DMS153 (cell line): ENCODE measurements at regions not wholly inside any gene's neighbourhood (a gene's known extent, or its start where the extent isn't known, plus 50 kb on each side); places are given as distances from the start of the nearest gene placed in this dataset.

Experiments
- DNase-seq: peaks from one replicate; lab custom pipeline; 2025; lab: John Stamatoyannopoulos, UW

DNA sequence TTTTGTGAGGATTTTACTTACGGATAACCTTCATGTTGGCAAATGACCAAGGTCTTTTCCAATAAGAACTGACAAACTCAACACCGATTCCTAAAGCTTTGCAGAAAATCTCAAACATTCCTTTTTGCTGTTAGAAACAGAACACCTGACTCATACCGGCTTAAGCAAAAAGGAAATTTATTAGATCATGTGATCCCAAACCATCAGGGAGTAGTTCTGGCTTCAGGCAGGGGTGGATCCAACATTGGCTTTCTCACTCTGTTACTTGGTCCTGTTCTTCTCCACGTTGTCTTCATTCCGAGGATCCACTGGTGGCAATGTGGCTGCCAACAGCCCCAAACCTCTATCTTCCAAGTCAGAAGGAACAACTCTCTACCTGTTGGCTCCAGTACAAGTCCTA lies 95.9 kb upstream of the PMEPA1 start:
- DNase-seq: no peak

DNA sequence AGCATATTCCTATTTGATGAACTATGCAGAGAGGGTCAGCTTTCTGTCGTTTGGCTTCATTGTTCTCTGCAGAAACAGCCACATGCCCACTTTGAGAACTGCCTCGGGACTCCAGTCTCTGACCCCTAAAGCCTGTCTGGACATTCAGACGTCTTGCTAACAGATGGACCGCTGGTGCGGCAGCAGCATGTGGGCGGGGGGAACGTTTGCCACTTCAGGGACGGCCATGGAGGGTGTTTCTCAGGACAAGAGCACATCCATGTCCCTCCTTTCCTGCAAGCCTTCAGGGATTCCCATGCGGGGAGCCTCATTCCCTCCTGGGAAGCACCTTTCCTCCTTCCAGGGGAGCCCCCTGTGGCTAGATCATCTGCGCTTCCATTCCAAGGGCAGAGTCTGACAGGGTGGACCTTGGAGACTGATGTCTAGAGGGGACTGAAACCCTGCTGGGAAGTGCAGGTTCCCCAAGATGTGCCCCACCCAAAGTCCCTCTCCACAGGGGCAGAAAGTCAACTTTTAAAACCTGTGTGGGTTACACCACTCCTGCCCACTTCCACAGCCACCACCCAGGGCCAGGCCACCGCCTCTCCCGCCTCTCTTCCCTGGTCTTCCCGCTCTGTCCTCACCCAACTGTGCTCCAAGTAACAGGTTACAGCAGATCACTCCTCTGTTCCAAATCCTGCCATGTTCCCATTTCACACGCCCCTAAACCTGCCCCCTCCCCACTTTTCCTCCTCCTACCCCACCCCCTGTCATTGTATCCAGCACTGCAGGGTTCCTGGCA lies 94.8 kb upstream of the PMEPA1 start:
- no peak for DNase-seq

DNA sequence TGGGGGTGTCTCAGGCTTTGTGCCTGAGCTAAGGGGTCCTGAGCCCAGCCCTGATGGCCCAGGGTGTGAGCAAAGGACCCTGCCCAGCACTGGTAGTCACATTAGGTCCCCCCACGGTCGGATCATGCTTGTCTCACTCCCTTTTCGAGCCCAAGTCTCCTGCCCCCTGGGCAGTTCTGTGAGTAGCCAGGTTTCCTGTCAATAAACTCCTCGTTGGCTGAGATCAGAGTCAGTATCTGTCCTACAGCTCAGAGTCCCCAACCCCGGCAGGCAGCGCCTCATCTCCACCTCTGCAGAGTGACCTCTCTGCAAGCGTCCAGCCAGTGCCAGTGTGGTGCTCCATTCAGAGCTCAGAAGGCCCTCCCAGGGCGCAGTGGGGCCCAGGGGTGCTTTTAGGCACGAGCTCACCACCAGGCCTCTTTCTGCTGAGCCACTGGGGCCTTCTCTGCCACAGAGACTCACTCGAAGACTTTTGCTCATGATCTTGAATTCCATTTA lies 93.7 kb upstream of the PMEPA1 start:
- DNase-seq: no peak

DNA sequence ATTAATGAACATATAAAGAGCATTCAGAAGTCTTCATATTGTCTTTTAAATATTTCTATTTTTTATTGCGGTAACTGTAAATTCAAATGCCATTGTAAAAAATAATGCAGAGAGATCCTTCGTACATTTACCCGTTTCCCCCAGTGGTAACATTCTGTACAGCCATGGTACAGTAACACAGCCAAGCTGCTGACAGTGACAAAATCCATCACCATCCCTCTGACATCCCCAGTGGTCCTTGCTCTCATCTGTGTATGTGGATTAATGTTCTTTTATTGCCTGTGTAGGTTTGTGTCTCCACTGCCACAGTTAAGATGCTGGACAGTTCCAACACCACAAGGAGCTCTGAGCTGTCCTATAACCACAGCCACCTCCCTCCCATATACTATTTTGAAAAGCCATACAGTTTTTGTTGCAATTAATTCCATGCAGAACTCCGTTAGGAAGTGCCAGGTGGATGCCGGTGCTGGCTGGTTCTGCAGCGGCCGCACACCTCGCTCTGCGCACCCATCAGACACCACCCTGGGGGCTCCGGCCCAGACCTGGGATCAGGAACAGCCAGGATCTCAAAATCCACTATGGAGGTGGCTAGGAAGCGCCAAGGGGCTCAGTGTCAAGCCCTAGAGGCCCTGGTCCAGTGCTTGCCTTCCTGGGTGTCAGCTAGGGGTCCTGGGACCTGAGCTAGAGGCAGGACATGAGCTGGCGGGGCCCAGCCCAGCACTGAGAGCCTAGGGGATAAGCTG lies 93.1 kb upstream of the PMEPA1 start:
- no peak for DNase-seq

DNA sequence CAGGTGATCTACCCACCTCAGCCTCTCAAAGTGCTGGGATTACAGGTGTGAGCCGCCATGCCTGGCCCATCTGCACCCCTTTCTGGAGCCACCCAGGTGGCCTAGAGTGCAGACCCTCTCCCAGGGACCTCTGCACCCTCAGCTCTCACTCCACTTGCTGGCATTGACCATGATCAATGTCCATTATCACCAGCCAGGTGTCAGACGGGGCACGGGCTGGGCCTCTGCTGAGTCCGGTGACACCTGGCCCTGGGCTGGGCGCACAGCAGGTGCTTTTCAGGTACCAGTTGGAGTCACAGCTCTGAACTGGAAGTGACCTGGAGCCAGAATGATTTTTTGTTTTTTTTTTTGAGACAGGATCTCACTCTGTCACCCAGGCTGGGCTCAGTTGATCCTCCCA lies 91.8 kb upstream of the PMEPA1 start:
- DNase-seq: no peak

DNA sequence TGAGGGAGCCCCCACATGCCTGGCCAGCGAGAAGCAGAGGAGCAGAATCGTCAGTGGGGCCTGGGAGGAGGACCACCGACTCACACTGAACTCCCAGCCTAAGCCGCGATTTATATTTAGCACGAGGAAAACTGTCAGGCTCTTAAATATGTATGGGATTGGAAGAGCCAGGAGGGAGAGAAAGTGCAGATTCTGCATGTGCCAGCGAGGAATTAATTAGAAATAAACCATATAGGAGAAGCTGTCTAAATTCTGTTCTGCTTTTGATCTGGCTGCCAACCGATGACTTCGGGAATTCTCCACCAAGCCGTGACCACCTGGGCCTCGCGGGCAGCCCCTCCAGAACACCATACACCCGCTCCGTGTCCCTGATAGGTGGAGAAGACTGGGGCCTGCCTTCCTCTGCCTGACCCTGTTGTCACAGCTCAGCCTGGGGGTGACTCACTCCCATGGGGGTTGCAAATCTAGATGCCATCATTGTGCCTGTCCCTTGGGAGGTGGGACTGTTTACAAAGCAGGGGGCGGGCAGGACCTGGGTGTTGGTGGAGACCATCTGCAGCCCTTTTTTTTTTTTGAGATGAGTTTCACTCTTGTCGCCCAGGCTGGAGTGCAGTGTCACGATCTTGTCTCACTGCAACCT lies 91.1 kb upstream of the PMEPA1 start:
- DNase-seq: no peak

DNA sequence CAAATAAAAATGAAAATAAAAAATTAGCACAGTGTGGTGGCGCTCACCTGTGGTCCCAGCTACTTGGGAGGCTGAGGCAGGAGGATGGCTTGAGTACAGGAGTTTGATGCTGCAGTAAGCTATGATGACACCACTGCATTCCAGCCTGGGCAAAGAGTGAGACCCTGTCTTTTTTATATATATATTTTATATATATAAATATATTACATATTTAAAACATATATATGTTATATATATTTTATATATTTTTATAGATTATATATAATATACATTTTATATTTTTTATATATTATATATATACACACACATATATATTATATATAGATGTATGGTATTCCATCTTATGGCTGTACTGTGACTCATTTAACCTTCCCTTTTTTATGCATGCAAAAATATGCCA lies 87.6 kb upstream of the PMEPA1 start:
- DNase-seq: no peak

DNA sequence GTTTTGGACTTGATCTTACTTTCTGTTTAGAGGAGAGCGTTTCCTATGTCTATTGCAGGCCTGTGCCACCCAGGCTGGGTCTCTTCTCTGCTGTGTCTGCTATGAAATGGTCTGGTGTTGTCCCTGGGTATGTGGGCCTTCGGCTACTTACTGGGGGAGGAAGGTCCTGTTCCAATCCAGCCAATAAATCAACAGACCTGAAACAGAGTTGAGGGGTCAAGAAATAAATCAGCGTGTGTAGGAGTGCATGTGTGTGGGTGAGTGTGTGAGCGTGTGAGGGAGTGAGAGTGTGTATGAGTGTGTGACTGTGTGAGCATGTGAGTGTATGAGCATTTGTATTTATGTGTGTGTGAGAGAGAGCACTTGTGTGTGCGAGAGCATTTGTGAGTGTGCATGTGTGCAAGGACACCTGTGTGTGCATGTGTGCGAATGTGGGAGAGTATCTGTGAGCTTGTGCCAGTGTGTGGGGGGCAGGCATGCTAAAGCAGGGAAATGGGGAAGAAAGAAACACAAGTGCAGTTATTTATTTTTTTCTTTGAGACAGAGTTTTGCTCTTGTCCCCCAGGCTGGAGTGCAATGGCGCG lies 86.3 kb upstream of the PMEPA1 start:
- no peak for DNase-seq

DNA sequence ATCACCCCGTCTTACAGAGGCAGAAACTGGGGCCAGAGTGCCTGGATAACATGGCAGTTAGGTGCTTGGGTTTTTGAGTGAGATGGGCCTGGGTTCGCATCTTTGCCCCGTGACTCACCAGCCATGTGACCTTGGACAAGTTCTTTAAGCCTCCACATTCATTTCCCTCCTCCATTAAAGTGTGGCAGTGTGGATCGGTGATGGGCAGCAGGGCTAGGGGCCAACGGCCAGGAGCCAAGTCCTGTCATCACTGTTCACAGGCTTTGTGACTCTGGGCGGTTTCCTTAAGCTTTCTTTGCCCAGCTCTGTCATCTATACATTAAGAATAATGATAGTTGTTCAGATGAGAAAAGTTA lies 85.5 kb upstream of the PMEPA1 start:
- no peak for DNase-seq

DNA sequence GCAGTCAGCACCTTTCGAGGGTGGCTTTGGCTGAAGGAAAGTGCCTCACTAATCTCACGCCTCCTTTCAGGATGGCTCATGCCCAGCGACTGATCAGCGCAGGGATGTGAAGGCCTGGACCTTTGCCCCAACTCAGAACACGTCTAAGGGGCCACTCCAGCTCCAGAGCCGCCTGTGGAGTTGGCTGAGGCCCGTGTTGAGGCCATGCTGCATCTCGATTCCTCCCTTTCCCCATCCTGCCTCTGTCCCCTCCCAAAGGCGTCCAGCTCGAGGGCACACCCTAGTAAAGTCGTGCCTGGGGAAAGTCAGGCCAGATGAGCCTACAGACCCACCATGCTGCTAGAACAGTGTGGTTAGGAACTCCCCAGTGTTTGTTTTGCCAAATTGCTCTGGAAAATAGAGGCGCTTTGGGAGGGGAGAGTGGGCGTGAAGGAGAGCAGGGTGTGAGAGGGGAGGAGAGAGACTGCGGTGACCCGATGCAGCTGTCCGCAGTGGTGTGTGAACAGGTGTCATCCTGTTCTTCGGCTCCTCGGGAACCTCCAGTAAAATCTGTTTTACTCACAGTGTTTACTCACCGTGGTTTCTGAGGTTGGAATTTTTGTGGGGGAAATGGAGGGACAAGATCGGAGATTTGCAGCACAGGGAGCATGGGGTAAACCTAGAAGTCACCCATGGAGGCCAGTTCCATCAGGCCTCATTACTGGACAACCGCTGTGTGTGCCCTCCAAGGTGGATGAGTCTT lies 85.0 kb upstream of the PMEPA1 start:
- no peak for DNase-seq

DNA sequence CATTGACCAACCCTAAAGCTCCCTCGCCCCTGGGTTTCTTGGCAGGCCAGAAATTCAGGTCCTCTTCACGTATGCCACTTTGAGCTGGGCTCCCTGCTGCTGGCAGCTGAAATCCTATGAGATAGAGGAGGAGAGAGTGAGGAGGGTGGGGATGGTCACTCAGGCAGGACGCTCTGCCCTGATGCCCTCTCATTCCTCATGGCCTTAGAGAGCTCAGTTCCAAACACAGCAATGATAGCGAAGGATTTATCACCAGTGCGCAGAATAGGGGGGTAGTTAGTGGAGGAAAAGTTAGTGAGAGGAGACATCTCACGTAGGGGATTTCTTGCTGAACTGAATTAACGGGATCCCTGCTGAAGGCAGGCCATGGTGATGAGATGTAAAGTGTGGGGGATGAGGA lies 84.2 kb upstream of the PMEPA1 start:
- DNase-seq: no peak

DNA sequence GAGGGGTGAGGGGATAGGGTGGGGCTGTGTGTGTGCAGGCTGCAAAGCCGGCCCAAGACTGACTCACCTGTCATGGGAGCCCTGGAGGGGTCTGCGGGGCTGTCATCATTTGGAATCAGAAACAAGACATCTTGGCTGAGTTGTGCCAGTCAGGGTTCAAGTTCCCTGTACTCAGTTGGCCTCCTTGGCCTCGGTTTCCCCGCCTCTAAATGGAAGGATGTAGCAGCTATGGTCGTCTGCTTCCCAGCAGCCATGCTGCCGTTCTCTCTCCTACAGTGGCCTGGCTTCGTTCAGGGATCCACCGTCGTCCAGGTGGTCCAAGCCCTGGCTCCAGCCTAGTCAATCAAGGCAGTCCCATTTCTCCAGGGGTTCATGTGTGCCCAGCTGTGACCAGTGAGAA lies 83.6 kb upstream of the PMEPA1 start:
- no peak for DNase-seq

DNA sequence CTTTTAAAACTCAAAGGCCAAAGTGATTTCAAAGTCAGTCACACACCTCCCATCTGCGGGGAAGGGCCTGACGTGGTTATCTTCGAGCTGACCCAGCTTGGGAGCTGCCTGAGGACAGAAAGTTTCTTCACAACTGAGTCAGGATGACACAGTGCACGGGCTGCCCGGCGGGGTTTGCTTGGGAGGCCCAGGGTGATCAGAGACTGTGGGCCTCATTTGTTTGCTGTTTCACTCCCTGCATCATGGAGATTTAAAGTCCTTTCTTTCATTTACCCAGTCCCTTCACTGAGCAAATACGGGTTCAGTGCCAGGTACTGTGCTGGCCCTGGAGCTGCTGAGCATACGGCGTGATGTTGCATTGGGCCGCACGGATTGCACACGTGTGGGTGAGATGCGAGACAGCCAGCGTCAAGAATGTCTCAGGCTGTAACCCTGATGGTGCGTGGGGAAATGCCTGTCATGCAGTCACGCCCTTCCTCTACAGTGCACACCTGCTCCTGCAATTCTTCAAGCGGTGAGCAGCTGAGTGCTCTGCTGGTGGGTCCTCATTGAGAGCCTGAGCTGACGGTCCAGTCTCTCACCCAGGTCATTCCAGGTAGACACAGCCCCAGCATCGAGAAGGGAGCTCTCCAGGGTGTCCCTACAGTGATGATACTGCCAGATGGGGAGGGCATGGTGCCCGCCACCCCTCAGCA lies 82.7 kb upstream of the PMEPA1 start:
- DNase-seq: no peak

DNA sequence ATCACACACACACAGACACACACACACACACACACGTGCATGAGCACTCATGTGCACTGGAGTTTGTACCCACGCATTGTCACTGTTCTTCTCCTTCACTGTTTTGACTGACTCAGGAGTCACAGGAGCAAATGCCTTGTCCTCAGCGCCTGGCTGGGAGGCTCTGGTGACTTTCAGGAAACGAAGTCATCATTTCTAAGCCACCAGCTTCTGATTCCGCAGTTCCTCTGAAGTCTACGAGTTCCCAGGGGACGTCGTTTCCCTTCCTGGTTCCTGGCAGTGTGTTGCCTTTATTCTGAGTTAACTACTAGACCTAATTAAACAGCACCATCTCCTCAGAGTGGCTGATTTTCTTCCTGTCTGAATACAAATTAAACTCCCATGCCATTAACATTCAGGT lies 82.2 kb upstream of the PMEPA1 start:
- peak; percentile 15 for DNase-seq

DNA sequence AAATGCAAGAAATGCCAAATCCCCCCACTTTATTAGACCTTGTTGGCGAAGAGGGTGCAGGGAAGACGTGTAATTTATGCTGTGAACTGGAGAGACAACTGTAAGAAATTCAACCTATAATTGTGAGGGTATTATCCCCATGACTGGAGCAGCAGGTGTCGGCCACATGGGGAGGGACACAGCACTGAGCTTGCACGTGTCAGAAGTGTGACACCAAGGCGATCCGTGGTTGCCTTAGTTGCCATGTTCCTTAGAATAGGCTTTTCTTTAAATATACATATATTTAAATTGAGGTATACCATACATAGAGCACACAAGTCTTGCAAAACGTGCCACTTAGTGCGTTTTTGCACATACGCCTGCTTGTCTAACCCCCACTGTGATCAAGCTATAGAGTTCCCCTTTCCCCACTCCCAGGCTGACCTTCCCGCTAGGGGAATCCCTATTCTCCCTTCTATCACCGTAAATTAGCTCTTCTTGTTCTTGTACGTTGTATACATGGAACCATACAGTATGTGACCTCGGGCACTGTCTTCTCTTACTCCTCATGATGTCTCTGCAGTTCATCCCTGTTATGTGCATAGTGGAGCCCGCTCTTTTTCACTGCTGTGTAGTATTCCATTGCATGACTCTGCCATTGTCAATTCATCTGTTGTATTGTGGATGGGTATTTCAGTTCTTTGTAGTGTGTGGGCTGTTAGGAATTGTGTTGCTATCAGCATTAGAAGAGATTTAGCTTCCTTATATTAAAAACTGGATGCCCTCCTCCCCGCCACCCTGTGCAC lies 81.6 kb upstream of the PMEPA1 start:
- no peak for DNase-seq

DNA sequence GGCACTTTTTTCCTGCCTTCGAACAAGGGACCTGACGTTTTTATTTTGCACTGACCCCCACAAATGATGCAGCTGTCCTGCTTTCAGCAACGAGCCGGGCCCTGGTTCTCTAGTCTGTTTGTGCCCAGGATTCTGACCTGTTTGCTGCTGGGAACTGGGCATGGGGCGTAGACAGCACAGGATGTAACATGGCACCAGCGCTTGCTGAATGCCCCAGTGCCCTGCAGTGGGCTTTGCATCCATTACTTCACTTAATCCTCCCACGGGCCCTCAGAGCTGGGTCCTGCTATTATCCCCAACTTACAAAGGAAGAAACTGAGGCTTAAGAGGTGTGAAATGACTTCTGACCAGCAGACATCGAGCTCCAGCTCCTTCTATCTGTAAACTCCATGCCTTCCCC lies 80.4 kb upstream of the PMEPA1 start:
- no peak for DNase-seq

DNA sequence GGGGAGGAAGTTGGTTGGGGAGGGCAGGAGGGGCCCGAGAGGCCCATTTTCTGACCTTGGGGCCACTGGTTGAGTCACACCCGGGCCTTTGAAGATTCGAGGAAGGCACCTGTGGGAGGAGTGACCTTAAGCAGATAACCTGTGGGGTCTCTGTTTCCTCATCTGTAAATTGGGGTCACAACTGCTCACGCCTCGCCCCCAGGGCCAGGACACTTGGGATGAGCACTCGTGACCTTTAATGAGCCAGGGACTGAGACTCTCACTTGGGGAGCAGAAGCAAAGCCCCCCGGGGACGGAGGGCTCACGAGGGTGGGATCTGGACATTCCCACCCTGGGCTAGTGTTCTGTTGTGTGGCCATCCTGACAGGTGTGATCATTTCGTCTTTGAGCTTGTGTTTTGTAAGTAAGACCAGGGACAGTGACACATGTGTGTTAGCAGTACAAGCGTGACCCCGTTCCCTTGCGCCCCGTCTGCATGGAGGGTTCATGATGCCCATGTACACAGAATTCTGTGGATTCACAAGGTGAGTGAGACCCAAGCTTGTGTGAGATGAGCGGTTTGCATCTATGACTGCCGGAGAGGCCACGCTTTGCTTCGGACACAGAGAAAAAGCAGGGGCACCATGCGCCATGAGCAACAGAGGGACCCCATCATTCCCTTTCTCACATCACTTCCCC lies 79.3 kb upstream of the PMEPA1 start:
- DNase-seq: no peak

DNA sequence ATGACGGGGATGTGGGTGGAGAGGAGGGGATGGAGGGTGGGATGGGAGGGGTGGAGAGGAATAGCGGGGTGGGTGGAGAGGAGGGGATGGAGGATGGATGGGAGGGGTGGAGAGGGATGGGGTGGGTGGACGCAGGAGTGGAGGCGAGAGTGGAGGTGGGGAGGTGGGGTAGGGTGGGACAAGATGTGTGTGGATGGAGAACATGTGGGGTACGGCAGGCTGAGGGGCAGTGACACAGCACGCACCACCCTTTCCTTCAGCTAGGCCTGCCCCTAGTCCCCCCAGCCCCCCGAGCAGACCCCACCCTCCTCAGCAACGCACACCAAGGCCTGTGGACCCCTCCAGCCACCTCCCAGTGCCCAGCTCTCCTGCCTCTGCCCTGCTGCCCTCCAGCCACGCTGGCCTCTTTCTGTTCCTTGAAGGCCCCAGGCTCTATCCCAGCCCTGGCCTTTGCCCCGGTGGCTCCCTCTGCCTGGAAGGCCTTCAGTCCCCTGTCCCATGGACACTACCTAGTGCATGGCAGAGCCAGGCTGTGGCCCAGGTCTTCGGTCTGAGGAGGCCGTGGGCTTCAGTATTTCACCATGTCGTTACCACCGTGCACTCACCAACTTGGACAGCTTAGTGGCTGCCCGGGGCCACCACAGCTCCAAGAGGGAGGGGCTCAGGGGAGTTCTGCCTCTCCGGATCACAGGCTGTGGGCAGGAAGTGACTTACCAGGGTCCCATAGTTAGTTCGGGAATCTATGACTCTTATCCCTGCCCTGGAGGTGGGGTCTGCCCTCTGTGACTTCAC lies 78.4 kb upstream of the PMEPA1 start:
- DNase-seq: no peak
